ENCODE measurements at regions not wholly inside any gene's neighbourhood (a gene's known extent, or its start where the extent isn't known, plus 50 kb on each side); places are given as distances from the start of the nearest gene placed in this dataset.

DNA sequence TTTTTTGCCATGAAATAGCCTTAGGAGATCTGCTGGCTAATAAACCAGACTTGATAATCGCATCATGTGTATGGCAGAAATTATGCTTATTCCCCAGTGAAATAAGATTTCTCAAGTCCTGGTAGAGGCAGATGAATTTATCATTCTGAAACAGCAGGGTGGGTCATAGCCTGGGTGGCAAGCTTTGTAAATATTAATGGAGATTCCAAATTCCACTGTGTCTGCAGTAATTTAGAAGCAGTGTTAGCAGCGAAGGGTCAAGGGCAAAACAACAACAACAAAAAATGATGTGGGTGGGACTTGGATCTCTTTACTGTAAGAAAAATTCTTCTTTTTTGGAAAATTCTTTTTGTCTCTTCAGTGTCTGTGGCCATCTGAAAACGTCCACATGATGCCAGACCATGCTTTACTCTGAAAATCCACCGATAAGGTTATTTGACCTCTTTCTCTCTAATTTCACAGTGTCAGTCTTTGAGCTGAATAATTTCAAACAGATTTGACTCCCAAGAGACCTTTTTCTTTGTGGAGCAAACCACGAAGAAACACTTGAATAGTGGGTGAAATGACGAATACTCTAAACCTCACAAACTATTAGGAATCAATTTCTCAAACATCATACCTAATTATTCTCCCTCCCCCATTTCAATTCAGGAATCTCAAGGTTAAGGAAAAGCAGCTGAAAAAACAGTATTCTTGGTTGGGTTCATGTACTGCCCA lies 106.0 kb upstream of the RPS23 start:
- DNase-seq, result no peak

DNA sequence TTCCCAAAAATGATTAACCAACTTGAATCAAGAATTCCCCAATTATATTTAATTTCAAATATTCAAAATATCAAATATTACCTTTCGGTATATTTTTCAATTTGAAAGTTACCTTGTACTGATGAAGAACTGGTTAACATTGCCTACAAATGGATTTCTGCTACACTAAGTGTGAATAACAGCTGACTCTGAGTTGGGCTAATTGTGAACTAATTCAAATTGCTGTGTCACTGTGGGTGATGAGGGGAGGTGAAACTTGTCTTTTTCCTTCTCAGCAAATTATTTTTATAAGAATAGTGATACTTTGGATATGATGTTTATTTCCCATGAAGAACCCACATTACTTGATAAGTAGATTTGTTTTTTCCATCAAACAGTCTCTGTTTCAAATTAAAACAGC lies 103.4 kb upstream of the RPS23 start:
- DNase-seq, result no peak

DNA sequence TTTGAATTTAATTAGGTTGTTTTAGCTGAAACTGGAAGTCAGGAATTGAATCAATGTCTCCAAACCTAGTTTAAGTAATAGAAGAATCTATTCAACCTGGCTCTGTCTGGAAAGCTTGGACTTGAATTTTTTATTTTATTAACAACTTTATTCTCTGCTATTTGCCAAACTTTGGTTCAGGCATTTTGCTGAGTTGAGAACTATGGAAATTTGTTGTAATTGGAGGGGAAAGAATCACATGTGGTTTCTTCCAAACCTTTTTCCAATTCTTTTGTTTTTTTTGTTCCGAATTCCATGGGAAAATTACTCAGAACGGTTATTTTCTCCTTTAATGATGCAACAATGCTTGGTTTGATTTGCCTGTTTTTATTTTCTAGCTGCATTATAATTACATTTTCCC lies 98.2 kb upstream of the RPS23 start:
- no peak for DNase-seq

DNA sequence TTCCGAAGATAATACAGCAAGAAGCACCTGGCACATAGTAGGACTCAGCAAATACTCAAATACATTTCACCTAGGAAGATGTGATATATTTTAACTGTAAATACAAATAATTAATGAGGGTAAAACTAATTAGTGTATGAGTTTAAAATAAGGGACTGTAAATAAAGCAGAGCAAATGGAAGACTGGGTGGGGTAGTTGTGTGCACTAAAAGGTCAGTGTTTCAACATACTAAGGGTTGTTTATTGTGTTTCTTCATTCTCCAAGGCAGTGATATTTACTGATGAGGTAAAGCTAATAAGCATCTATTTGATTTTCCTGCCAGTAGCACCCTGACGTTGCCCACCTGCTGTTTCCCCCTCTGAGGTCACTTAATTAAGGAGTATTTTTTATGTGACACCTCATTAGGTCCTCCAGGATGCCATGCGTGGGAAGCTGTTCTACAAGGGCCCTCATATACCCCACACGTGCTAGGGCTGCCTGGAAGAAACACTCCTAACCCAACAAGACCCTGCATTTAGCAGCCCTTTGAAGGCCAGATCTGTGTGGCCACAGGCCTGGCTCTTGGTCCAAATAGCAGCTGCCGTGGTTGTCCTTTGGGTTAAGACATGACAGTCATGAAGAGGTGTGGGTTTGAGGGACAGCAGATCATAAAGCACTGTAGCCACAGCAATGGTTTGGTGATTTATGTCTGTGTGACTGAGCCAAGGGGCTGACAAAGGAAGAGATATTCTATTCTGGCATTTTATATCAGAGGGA lies 97.5 kb upstream of the RPS23 start:
- no peak for DNase-seq

DNA sequence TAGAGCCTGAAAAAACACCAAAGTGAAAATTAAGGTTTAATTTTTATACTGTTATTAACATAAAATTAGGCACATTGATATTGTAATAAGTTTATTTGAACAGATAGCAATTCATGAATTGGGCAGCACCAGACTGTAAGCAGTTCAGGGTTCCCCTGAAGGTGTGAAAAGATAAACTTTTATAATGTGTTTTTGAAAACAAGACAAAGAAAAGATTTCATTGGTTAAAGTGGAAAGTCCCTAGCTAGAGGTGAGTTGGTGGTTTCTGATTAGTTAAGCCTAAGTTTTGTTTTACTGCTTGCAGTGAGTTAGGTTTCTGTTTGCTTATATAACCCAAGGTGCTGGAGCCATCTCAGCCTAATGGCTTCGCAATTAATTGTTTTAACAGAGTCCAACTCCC lies 96.5 kb upstream of the RPS23 start:
- DNase-seq, result no peak

DNA sequence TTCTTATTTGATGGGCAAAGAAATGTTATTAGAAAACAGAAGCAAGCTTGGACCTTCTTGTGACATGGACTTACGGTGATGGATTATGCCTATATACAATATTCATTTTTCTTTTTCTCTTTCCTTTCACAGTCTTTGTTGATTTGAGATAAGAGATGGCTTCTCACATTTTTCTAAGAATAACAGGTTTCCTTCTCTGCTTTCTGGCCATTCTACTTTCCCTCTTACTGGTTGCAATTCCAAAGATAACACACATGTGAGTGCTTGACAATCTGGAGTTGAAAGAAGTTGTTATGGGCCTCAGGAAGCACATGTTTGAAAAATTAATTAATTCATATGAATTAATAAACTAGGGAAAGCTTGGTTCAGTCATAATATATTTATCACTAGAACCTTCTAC lies 89.8 kb upstream of the RPS23 start:
- DNase-seq, result no peak

DNA sequence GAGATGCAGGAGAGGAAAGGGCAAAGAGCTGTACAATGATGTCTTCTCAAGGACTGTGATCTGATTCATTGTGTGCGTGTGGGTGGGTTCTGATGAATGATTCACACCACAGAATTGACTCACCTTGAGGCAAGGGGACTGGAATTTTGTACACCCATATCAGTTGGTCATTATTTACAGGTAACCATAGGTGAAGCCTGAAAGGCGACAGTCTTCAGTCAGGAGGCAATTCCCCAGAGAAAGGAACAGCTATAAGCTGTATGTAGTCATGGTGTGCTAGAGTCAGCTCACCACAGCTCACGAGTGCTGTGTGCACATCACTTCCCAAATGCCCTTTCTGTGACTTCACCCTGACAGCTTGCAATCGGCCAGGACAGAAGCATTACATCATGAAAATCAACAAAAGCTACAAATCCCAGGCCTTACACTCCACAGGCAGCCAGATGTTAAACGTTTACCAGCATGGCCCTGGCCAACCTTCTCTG lies 87.6 kb upstream of the RPS23 start:
- no peak for DNase-seq

DNA sequence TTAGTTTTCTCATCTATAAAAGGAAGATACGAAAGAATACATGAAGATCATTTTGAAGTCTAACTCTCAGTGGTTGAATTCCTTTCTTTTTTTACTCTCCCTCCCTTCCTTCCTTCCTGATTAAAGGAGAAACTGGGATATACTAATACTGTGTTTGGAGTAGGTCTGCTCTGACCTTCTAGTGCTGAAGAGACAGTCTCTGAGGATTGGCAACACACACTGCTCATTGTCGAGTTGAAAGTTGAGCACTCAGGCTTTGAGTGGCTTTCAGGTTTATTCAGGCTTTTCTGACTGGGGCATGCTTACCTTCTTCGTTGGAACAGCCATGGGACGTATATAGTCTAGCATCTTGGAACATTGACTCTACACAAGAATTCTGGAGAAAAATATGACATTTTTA lies 86.9 kb upstream of the RPS23 start:
- no peak for DNase-seq

DNA sequence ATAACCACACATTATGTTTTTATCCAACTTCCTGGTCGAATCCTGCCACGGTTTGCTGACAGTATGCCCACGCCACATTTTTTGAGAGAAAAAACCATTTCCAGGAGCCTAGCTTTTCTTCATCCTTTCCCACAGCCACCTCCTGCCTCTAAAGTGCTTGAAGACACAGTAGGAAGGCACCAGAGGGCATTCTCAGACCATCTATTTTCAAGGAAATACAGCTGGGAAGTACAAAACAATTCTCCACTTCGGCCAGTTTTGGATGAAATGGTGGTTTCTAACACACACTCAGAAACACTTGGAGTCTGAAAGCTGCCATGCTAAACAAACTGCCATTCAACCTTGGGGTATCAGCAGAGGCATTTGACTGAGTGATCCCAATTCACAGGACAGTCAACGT lies 86.3 kb upstream of the RPS23 start:
- DNase-seq, result no peak

DNA sequence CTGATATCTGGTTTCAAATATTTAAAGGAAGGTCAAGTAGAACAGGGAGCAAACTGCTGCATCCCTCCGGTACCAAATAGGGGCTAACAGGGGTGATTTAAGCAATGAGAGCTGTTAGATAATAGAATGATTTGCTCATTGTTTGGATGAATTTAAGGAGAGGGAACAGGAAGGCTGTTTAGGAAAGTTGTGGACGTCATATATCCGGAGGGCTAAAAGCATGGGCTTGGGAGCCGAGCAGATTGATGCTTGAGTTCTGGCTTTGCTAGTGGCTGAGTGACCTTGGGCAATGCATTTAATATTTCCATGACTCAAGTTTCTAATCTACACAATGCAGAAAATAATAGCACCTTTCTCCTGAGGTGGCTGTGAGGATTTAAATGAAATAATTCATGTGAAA lies 85.4 kb upstream of the RPS23 start:
- no peak for DNase-seq

DNA sequence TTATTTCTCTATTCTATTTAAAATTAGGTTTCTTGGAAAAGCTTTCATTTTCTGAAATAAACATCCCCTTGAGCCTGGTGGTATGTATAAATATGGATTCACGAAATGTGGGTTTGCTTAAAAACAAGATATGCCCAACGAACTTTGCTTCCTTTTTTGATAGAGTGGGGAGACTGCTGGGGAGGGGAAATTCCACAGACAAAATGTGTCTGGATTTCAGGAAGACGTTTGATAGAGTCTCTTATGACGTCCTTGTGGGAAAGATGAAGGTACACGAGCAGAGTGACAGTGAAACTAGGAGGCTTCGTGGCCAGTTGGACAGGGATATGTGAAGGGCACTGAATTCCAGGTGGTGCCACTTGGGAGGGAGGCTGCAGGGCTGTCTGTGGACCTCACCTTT lies 84.5 kb upstream of the RPS23 start:
- DNase-seq, result no peak

DNA sequence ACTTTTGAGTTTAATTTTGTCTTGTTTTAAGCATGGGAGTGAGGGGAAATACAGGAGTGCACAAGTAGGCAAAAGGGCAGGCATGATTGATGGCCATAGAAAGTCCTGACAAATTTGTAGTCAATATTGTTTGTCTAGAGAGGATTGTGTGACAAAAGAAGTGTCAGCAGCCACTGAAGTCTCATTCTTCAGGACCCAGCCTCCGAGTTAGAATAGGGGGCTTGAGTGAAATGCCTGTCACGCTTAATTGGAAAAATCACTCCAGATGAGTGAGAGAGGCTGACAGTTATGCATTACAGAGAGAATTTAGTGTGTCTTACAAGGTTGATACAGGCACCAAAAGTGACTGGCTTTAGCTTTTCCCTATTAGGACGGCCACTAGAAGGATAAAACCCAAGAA lies 81.9 kb upstream of the RPS23 start:
- no peak for DNase-seq

DNA sequence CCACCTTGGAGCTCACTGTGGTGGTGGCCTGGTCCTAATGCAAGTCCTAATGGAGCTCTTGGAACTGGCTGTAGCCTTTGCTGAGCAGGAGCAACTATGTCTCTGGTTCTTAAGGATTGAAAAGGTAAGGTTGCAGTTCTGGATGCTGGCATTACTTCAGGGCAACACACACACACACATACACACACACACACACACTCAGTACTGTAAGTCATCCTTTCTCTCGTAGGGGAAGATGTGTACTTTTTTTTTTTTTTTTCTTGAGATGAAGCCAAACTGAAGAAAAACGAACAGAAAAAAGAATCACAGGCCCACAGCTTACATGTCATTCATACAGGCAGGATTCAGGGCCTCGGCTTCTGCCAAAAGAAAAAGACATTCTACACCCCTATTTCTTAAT lies 81.1 kb upstream of the RPS23 start:
- no peak for DNase-seq

DNA sequence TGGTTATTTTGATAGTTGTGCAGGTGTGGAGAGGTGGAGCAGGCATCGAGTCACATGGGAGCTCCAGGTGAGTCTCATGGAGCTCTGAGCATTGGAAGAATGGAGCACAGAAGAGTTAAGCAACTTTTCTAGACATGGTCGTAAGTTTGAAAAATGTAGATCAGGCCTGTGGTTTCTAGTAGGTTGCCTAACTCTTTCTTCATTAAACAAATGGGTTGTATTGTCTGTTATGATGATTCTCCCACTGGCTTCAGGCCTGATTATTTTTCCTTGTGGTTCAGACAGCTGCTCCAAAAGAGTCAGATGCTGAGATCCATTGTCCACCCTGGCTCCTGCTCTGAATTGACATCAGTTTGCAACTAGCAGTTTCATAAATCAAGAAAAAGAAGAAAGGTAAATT lies 80.3 kb upstream of the RPS23 start:
- no peak for DNase-seq

DNA sequence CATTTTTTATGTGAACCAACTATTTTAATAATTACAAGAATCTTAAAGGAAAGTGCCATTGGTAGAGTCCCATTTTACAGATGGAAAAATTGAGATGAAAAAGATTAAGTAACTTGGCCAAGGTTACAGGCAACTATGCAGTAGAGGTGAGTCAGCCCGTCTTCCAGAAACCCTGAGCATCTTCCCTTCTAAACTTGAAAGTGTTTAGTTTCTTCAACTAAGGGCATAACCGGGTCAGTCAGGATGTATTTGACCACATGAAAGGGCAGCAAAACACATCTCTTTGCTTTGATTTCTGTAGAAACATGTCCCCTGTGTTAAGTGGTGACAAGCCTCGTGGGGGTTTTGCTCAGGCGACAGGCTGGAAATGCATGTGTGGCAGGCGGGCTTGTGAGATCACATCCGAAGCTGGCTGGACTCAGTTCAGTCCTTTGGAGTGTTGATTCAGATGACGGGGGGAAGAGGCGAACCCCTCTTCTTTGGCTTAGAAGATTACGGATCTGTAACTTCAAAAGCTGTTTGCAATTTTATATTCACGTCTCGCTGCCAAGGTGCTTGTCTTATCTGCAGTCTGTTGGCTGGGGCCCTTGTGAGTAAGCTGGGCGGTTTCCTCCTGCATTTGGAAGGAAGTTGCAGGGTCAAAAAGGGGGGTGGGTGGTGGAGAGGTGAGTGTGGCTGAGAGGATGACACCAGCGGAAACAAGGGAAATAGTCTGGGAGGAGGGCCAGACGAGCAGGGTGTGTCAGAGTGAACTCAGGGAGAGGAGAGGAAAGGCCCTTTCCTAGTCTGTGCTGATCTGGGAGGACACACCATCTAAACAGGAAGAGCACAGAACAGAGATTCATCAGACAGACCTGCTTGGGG lies 78.9 kb upstream of the RPS23 start:
- DNase-seq, result peak; percentile 79

DNA sequence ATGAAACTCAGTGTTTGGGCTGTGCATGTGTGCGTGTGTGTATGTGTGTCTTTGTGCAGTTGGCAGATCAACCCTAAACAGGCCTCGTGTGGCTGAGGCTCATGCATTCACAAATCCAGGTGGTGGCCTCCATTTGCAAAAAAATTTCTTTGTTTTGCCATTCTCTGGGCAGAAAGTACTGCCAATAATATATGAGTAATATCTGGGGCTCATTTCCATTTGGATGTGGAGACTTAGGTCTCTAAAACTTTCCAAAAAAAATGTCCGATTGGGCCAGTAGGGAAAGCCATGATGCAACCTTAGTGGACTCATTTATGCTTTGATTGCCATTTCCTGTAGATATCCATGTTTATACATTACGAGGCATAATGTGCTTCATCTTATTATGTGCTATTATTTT lies 77.9 kb upstream of the RPS23 start:
- no peak for DNase-seq

DNA sequence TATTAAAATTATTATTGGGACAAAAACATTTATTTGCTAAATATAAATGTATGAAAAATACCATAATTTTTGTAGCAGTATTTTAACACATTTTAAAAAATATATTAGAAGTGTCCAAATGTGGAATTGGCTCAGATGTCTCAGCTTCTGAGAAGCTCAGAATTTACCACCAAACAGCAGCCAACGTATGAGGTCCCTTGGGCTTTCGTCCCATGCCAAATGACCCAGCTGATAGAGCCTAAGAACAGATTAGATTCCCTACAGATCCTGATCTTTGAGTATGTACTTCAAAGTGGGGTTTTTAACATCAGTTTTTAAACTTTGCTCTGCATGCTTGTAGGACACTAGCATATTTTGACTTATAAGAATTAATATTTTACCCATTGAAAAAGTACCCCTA lies 77.3 kb upstream of the RPS23 start:
- no peak for DNase-seq

DNA sequence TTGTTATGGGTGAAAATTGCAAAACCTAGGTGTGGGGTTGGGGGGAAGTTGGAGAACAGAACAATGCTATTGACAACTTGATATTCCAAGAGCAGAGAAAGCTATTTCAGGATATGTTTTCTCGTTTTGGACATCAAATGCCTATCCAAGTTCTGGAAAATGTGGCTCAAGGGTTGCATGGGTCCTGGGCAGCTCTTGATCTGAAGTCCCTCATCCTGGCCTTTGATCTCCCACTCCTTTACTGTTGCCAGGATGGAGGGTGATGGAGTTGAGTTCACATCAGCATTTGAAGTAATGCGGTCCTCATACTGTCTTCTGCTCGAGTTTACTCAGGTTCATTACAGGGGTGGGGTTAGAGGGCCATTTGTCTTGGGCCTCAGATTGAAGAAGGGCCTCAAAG lies 76.9 kb upstream of the RPS23 start:
- DNase-seq, result no peak

DNA sequence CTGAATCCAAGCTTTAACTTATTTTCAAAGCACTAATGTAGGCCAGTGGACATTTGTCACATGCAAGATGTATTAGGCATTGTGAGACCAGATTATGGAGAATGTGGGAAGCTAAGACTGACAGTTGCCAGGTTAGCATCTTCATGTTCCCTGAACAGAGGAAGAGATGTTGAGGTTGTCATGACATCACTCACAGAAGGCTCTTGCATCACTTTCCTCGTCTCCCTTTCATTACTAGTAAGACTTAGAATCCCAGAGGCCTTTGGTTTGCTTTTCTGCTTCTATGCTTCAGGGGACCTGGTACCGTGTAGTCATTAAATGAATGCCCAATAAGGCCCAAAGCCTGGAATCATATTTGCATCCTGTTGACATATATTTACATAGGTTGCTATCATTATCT lies 76.4 kb upstream of the RPS23 start:
- DNase-seq, result no peak

DNA sequence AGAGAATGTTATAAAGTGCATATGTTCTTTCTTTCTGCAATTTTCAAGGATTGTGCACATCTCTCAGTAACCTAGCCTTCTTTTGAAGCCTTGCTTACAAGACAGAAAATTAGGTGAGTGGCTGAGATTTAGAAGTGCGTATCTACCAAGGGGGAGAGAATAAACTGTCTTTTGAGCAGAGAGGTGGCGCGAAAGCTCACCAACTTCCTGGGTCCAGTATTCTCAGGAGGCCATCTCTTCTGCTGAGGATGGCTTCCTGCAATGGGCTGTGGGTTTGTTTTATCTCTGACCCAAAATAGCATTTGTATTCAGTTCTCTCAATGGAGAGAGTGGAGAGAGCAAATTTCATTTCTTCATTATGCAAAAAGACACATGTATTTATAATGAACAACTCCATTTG lies 75.4 kb upstream of the RPS23 start:
- DNase-seq, result no peak

DNA sequence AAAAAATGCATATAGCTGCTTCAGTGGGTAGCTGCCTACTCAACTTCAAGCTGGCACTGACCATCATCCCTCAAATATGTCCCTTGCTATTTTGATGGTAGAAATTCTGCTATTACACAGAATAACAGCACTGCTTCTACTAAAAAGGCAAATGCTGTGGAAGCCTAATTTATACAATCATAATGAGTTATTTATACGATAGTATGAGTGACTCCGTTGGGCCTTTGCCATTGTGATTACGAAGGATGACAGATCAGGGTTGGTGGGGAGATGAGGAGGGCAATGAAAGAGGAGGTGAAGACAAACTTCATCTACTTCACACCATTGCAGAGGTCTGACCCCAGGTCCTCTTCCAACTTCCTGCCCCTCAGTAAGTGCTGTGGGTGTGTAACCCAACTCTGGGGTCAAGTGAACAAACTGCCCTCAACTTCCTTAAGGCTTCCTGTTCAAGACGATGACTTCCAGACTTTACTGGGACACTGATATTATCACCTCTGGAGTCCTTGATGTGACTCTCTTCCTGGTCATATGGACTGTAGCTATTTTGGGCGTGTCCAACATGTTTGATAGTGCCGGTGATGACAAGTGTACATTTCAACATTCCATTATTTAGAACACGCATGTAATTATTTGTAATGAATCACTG lies 74.1 kb upstream of the RPS23 start:
- DNase-seq, result no peak

DNA sequence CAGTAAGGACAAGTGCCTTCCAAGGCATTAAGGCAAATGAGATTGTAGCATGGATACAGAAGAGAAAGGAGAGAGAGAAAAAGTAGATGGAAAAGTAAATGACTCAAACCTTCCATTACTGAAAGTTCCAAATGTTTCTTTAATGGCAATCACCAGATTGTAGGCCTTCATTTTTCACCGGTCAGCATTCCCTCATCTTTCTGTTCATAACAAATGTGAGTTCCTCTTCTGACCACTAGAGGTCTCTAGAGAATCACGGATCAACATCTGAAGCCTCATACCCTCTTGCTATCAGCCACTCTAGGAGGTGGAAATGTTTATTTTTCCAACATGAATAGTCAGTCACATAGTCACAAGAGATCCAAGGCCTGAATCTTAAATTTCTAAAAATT lies 73.6 kb upstream of the RPS23 start:
- peak; percentile 60 for DNase-seq

DNA sequence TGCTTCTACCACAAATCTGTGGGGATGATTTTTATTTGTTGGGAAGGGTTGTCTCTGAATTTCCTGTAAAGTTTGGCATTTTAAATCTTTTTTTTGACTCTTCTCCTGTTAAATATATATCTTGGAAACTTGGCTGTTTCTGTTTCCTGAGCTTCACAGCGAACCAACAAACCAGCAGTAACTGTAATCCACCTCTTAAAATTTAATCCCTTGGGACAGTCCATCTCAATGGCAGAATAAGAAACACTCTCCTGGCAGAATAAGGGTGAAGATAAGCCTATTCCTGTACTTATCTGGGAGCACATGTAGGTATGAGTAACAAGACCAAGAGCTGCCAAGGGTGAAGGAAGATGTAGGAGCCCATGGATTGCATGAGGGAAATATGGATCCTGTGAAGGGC lies 73.1 kb upstream of the RPS23 start:
- no peak for DNase-seq
